Tibial nerve (tissue), 4 donors: ENCODE measurements at regions not wholly inside any gene's neighbourhood (a gene's known extent, or its start where the extent isn't known, plus 50 kb on each side); places are given as distances from the start of the nearest gene placed in this dataset.

Experiments
- DNase-seq, 2 donors: peaks; one replicate each; pipeline ENCODE4 v3.0.0-alpha.2; 2019; ENCODE audit warnings: low spot score in 2 of 2
- H3K27ac ChIP-seq, 4 donors: fragments of 200-600 bp; sonication (generic) in 3 of 4; one replicate each; pipeline ENCODE4 v1.5.1; 2017 to 2019; ENCODE audit warnings: mild to moderate bottlenecking in 1 of 4
- H3K27me3 ChIP-seq, 2 donors: fragments of 200-600 bp; sonication (generic) in 1 of 2; one replicate each; pipeline versions ENCODE4 v1.5.1 to v1.6.0; 2017 to 2019
- H3K36me3 ChIP-seq, 3 donors: fragments of 200-600 bp; sonication (generic); one replicate each; pipeline ENCODE4 v1.5.1; 2018 to 2019
- H3K4me1 ChIP-seq, 4 donors: fragments of 200-600 bp; sonication (generic) in 3 of 4; one replicate each; pipeline ENCODE4 v1.5.1; 2017 to 2019
- H3K4me3 ChIP-seq, 4 donors: fragments of 200-600 bp; sonication (generic) in 3 of 4; one replicate each; pipeline ENCODE4 v1.5.1; 2017 to 2019; ENCODE audit warnings: mild to moderate bottlenecking in 1 of 4, moderate library complexity in 1 of 4
- H3K9me3 ChIP-seq, 4 donors: fragments of 200-600 bp; sonication (generic) in 3 of 4; one replicate each; pipeline ENCODE4 v1.5.1; 2017 to 2019
- EP300 ChIP-seq, 2 donors: sonication (generic); formaldehyde crosslinking; IDR thresholded peaks; one replicate each; pipeline ENCODE4 v1.6.1; 2017; ENCODE audit warnings: antibody characterized with exemption in 2 of 2, mild to moderate bottlenecking in 1 of 2
- POLR2A ChIP-seq, 2 donors: fragments of 450-650 bp; IDR thresholded peaks; one replicate each; pipeline ENCODE4 v1.6.1; 2017; ENCODE audit warnings: antibody characterized with exemption in 2 of 2, mild to moderate bottlenecking in 2 of 2, moderate library complexity in 2 of 2
- WGBS, 2 donors: methylation state at CpG; one replicate each; pipeline ENCODE4 v1.1.5; 2018; 5-methylcytosine and 5-hydroxymethylcytosine counted together
- TF ChIP-seq, protein P1 (sequence below), 5 experiments: fragments of 200-600 bp in 3 of 5; fragments of 450-650 bp in 2 of 5; sonication (generic) in 3 of 5; IDR thresholded peaks; one replicate each; pipeline ENCODE4 v1.5.1; 2016 to 2019; ENCODE audit warnings: antibody characterized with exemption in 5 of 5, mild to moderate bottlenecking in 3 of 5, moderate library complexity in 2 of 5

DNA sequence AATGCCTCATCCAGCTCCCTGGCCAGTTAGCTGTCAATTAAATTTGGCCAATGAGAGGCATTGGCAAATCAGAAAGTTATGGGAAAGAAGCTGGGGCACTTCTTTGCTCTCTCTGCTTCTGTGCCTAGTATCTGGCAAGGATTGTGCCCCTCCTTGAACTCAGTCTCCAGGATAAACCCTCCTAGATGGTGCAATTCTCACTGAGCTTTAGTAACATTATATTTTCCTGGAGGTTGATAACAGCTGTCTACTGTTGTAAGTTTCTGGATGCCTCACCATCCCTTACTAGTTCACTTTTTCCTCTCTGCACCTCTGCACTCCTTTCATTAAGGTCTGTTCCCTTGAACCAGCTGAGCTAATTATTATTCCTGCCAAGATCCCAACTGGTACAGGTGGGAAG lies 329.5 kb downstream of the MFSD1 start:
- Histone ChIP-seq H3K36me3 (no peaks in the 10 kb centered on the region), H3K4me1 (peaks cover 0 to 12% (median 0%) of the 10 kb centered on the region in 4 donors), H3K9me3 (no peaks in the 10 kb centered on the region), H3K27ac (no peak overlapping the region), H3K4me3 (no peak overlapping the region), H3K27me3 (no peaks in the 10 kb centered on the region)
- no peak for TF ChIP-seq EP300 (IDR thresholded peaks at IDR 0.05)
- TF ChIP-seq POLR2A (IDR thresholded peaks at IDR 0.05): no peak
- TF ChIP-seq, protein P1, sequence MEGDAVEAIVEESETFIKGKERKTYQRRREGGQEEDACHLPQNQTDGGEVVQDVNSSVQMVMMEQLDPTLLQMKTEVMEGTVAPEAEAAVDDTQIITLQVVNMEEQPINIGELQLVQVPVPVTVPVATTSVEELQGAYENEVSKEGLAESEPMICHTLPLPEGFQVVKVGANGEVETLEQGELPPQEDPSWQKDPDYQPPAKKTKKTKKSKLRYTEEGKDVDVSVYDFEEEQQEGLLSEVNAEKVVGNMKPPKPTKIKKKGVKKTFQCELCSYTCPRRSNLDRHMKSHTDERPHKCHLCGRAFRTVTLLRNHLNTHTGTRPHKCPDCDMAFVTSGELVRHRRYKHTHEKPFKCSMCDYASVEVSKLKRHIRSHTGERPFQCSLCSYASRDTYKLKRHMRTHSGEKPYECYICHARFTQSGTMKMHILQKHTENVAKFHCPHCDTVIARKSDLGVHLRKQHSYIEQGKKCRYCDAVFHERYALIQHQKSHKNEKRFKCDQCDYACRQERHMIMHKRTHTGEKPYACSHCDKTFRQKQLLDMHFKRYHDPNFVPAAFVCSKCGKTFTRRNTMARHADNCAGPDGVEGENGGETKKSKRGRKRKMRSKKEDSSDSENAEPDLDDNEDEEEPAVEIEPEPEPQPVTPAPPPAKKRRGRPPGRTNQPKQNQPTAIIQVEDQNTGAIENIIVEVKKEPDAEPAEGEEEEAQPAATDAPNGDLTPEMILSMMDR (IDR thresholded peaks at IDR 0.05): no peak
- DNase-seq: no peak

DNA sequence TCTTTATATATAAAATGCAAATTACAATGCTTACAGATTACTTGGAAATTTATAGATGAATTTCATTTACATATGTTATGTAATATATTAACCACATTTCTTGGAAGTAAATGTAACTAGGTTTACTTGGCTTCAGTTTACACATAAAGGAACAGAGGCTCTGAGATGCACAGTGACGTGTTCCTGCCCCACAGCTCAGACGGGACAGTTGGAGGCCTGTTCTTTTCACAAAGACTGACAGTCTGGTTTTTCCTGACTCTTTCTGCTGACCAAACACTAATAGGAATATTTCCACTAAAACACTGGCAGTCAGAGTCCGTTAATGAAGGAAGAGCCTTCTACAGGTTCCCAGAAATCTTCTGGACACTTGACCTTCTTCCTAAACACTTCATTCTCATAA lies 336.1 kb downstream of the MFSD1 start:
- no peak for DNase-seq
- WGBS, 2 donors: 27 to 29% methylated on average over 3 of the region's 3 CpGs
- H3K27ac ChIP-seq: no peak overlapping the region
- no peak overlapping the region for H3K4me3 ChIP-seq
- TF ChIP-seq, protein P1 (IDR thresholded peaks at IDR 0.05): no peak
- no peak for TF ChIP-seq POLR2A (IDR thresholded peaks at IDR 0.05)
- no peak for TF ChIP-seq EP300 (IDR thresholded peaks at IDR 0.05)
- H3K9me3 ChIP-seq: no peaks in the 10 kb centered on the region
- H3K4me1 ChIP-seq: no peaks in the 10 kb centered on the region
- no peaks in the 10 kb centered on the region for H3K36me3 ChIP-seq
- no peaks in the 10 kb centered on the region for H3K27me3 ChIP-seq

DNA sequence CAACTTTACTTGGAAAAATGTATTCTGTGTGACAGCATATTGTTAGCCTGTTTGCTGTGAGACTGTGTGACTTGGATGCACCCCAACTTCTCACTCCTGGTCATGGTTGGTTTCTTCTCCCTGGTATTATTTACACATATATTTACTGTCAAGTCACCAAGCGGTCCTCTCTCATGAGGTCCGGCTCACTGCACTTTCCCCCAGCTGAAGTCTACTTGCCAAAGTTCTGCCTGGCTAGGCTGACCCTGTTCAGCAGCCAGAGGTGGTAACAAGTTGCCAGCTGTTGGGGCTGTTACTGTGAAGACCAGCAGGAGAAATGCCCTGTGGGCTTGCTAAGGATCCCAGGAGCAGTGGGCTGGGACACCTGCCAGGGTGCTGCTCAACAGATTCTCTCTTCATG lies 337.5 kb downstream of the MFSD1 start:
- no peak for TF ChIP-seq POLR2A (IDR thresholded peaks at IDR 0.05)
- TF ChIP-seq, protein P1 (IDR thresholded peaks at IDR 0.05): no peak
- TF ChIP-seq EP300 (IDR thresholded peaks at IDR 0.05): no peak

DNA sequence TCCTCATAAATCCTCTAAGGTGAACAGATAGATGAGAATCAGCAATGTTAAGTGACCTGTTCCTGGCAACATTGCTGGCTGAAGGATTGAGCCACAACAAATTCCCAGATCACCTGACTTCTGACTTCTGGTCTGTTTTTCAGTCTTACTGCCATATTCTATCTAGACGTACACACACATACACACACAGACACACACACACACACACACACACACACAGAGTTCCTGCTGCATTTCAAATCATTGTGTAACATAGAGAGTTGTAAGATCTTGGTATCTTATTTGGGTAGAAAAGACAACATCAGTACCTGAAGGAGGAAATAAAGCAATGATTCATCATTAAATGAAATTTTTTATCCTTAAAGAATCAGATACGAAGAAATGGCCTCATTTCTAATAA lies 342.6 kb downstream of the MFSD1 start:
- no peaks in the 10 kb centered on the region for H3K27me3 ChIP-seq
- no peaks in the 10 kb centered on the region for H3K36me3 ChIP-seq
- 71 to 77% methylated on average over 2 of the region's 2 CpGs for WGBS, 2 donors
- no peak overlapping the region for H3K4me3 ChIP-seq
- H3K4me1 ChIP-seq: no peaks in the 10 kb centered on the region
- no peak for TF ChIP-seq EP300 (IDR thresholded peaks at IDR 0.05)
- no peak for TF ChIP-seq POLR2A (IDR thresholded peaks at IDR 0.05)
- no peaks in the 10 kb centered on the region for H3K9me3 ChIP-seq
- DNase-seq: no peak
- no peak overlapping the region for H3K27ac ChIP-seq

More for the DNA sequence above, 337.5 kb downstream of the MFSD1 start:
- Histone ChIP-seq H3K4me1 (no peaks in the 10 kb centered on the region), H3K4me3 (no peak overlapping the region), H3K27ac (no peak overlapping the region), H3K9me3 (no peaks in the 10 kb centered on the region), H3K27me3 (no peaks in the 10 kb centered on the region), H3K36me3 (no peaks in the 10 kb centered on the region)
- 92 to 95% methylated on average over 2 of the region's 2 CpGs for WGBS, 2 donors
- no peak for DNase-seq

DNA sequence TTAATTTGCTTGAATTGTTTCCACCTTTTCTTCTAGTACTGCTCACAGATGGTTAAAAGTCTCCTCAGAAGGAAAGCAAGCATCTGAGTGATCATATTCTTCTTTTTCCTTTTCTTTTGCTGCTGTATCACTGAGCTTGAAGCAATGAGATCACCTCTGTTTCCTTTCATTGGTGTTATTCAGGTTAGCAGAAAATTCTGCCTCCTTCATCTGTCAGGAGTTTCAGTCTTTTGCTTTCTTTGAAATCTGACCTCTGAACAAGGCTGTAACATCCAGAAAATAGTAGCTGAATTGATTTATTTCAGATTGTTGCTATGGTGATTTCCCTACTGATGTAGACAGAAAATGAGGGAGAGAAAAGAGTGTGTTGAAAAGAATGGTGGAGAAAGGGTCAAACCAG lies 343.0 kb downstream of the MFSD1 start:
- Histone ChIP-seq H3K4me3 (no peak overlapping the region), H3K27me3 (no peaks in the 10 kb centered on the region), H3K36me3 (no peaks in the 10 kb centered on the region), H3K9me3 (no peaks in the 10 kb centered on the region), H3K27ac (no peak overlapping the region), H3K4me1 (no peaks in the 10 kb centered on the region)
- no peak for DNase-seq
- TF ChIP-seq, protein P1 (IDR thresholded peaks at IDR 0.05): no peak
- TF ChIP-seq EP300 (IDR thresholded peaks at IDR 0.05): no peak

DNA sequence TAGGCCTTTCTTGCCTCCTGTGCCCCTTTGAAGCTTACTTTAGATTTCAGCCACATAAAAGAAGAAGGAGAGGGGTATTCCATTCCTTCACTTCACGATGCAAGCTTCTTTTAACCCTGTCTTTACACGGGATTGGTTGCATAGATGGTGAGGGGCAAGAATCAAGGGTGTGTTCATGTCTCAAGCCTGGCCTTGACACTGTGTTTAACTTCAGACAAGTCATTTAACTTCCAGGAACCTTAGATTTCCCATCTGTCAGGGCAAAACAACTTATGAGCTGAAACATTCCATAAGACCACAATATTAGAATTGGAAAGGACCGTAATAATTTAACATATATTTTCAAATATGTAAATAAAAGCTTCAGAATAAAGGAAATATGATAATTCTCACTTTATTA lies 344.5 kb downstream of the MFSD1 start:
- TF ChIP-seq EP300 (IDR thresholded peaks at IDR 0.05) (no peak), POLR2A (IDR thresholded peaks at IDR 0.05) (no peak)
- TF ChIP-seq, protein P1 (IDR thresholded peaks at IDR 0.05): no peak
- 76 to 78% methylated on average over 3 of the region's 3 CpGs for WGBS, 2 donors
- Histone ChIP-seq H3K27me3 (no peaks in the 10 kb centered on the region), H3K4me1 (no peaks in the 10 kb centered on the region), H3K4me3 (no peak overlapping the region), H3K36me3 (no peaks in the 10 kb centered on the region), H3K9me3 (no peaks in the 10 kb centered on the region), H3K27ac (no peak overlapping the region)
- DNase-seq: no peak
